ENCODE measurements at regions not wholly inside any gene's neighbourhood (a gene's known extent, or its start where the extent isn't known, plus 50 kb on each side); places are given as distances from the start of the nearest gene placed in this dataset.

DNA sequence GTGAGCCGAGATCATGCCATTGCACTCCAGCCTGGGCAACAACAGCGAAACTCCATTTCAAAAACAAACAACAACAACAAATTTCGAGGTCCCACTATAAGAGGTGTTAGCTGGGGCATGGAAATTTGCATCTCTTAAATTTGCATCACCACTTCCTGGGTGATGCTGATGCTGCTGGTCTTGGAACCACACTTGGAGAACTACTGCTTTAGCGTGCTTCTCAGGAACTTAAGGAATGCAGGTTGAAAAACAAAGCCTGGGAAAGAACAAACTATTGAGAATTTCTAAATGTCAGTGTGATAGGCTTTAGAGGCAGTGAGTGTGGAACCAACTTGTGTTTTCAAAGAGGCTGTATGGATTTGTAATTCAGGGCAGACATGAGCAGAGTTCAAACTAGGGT lies 858.4 kb upstream of the ARPP21 start (continued):
- TF ChIP-seq, protein P1, sequence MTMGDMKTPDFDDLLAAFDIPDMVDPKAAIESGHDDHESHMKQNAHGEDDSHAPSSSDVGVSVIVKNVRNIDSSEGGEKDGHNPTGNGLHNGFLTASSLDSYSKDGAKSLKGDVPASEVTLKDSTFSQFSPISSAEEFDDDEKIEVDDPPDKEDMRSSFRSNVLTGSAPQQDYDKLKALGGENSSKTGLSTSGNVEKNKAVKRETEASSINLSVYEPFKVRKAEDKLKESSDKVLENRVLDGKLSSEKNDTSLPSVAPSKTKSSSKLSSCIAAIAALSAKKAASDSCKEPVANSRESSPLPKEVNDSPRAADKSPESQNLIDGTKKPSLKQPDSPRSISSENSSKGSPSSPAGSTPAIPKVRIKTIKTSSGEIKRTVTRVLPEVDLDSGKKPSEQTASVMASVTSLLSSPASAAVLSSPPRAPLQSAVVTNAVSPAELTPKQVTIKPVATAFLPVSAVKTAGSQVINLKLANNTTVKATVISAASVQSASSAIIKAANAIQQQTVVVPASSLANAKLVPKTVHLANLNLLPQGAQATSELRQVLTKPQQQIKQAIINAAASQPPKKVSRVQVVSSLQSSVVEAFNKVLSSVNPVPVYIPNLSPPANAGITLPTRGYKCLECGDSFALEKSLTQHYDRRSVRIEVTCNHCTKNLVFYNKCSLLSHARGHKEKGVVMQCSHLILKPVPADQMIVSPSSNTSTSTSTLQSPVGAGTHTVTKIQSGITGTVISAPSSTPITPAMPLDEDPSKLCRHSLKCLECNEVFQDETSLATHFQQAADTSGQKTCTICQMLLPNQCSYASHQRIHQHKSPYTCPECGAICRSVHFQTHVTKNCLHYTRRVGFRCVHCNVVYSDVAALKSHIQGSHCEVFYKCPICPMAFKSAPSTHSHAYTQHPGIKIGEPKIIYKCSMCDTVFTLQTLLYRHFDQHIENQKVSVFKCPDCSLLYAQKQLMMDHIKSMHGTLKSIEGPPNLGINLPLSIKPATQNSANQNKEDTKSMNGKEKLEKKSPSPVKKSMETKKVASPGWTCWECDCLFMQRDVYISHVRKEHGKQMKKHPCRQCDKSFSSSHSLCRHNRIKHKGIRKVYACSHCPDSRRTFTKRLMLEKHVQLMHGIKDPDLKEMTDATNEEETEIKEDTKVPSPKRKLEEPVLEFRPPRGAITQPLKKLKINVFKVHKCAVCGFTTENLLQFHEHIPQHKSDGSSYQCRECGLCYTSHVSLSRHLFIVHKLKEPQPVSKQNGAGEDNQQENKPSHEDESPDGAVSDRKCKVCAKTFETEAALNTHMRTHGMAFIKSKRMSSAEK (CRISPR knock-in tag; IDR thresholded peaks at IDR 0.05; ENCODE audit: borderline replicate concordance): no peak

DNA sequence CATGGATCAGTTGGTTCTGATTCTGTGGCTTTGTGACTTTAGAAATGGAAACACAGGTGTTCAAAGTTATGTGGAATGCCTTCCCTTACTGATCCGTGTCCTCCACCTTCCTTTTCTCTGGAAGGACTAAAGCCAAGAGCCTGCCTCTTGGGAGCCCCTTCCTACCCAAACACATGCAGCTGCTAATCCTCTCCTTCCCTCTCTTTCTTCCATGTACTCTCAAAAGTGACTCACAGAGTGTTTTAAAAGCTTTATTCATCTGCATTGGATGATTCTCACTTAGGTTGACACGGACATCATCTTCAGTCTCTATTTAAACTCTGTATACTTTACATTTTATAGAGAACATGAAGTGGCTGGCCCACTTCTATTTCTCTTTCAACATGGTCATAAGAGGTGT lies 856.5 kb upstream of the ARPP21 start:
- Mint-ChIP-seq H3K36me3 (no peaks in the 10 kb centered on the region), H3K27me3 (ENCODE audit: low read depth) (no peaks in the 10 kb centered on the region), H3K27ac (no peak overlapping the region), H3K9me3 (no peaks in the 10 kb centered on the region), H3K4me1 (peaks cover 16% of the 10 kb centered on the region), H3K4me3 (no peak overlapping the region)
- ATAC-seq: no peak
- ChIA-PET CTCF (no interaction called here), POLR2A (no interaction called here)
- no peak for DNase-seq (ENCODE audit: low spot score)
- no peak for TF ChIP-seq JUN (CRISPR knock-in tag; IDR thresholded peaks at IDR 0.05)
- TF ChIP-seq, protein P2, sequence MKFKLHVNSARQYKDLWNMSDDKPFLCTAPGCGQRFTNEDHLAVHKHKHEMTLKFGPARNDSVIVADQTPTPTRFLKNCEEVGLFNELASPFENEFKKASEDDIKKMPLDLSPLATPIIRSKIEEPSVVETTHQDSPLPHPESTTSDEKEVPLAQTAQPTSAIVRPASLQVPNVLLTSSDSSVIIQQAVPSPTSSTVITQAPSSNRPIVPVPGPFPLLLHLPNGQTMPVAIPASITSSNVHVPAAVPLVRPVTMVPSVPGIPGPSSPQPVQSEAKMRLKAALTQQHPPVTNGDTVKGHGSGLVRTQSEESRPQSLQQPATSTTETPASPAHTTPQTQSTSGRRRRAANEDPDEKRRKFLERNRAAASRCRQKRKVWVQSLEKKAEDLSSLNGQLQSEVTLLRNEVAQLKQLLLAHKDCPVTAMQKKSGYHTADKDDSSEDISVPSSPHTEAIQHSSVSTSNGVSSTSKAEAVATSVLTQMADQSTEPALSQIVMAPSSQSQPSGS (CRISPR knock-in tag; IDR thresholded peaks at IDR 0.05; ENCODE audit: borderline replicate concordance, low read depth): no peak
- TF ChIP-seq, protein P3, sequence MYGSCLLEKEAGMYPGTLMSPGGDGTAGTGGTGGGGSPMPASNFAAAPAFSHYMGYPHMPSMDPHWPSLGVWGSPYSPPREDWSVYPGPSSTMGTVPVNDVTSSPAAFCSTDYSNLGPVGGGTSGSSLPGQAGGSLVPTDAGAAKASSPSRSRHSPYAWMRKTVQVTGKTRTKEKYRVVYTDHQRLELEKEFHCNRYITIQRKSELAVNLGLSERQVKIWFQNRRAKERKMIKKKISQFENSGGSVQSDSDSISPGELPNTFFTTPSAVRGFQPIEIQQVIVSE (CRISPR knock-in tag; IDR thresholded peaks at IDR 0.05; ENCODE audit: borderline replicate concordance): no peak
- TF ChIP-seq, protein P4, sequence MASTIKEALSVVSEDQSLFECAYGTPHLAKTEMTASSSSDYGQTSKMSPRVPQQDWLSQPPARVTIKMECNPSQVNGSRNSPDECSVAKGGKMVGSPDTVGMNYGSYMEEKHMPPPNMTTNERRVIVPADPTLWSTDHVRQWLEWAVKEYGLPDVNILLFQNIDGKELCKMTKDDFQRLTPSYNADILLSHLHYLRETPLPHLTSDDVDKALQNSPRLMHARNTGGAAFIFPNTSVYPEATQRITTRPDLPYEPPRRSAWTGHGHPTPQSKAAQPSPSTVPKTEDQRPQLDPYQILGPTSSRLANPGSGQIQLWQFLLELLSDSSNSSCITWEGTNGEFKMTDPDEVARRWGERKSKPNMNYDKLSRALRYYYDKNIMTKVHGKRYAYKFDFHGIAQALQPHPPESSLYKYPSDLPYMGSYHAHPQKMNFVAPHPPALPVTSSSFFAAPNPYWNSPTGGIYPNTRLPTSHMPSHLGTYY (CRISPR knock-in tag; IDR thresholded peaks at IDR 0.05): no peak
- TF ChIP-seq, protein P5, sequence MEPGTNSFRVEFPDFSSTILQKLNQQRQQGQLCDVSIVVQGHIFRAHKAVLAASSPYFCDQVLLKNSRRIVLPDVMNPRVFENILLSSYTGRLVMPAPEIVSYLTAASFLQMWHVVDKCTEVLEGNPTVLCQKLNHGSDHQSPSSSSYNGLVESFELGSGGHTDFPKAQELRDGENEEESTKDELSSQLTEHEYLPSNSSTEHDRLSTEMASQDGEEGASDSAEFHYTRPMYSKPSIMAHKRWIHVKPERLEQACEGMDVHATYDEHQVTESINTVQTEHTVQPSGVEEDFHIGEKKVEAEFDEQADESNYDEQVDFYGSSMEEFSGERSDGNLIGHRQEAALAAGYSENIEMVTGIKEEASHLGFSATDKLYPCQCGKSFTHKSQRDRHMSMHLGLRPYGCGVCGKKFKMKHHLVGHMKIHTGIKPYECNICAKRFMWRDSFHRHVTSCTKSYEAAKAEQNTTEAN (CRISPR knock-in tag; IDR thresholded peaks at IDR 0.05): no peak
- TF ChIP-seq, protein P6, sequence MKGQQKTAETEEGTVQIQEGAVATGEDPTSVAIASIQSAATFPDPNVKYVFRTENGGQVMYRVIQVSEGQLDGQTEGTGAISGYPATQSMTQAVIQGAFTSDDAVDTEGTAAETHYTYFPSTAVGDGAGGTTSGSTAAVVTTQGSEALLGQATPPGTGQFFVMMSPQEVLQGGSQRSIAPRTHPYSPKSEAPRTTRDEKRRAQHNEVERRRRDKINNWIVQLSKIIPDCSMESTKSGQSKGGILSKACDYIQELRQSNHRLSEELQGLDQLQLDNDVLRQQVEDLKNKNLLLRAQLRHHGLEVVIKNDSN (CRISPR knock-in tag; IDR thresholded peaks at IDR 0.05): no peak
- no peak for TF ChIP-seq ESRRA (CRISPR knock-in tag; IDR thresholded peaks at IDR 0.05; ENCODE audit: borderline replicate concordance)
- TF ChIP-seq CREB1 (CRISPR knock-in tag; IDR thresholded peaks at IDR 0.05): no peak
- TF ChIP-seq, protein P7, sequence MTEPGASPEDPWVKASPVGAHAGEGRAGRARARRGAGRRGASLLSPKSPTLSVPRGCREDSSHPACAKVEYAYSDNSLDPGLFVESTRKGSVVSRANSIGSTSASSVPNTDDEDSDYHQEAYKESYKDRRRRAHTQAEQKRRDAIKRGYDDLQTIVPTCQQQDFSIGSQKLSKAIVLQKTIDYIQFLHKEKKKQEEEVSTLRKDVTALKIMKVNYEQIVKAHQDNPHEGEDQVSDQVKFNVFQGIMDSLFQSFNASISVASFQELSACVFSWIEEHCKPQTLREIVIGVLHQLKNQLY (CRISPR knock-in tag; IDR thresholded peaks at IDR 0.05): no peak
- TF ChIP-seq NR3C1 (CRISPR knock-in tag; conservative IDR thresholded peaks at IDR 0.05; ENCODE audit: low read depth): no peak
- TF ChIP-seq SMAD3 (CRISPR knock-in tag; IDR thresholded peaks at IDR 0.05; ENCODE audit: borderline replicate concordance): no peak
- TF ChIP-seq ATF1 (CRISPR knock-in tag; IDR thresholded peaks at IDR 0.05): no peak
- no peak for TF ChIP-seq MYBL2 (CRISPR knock-in tag; IDR thresholded peaks at IDR 0.05)
- TF ChIP-seq SMAD4 (CRISPR knock-in tag; IDR thresholded peaks at IDR 0.05): no peak
- TF ChIP-seq HMGA2 (CRISPR knock-in tag; IDR thresholded peaks at IDR 0.05): no peak
- TF ChIP-seq, protein P8, sequence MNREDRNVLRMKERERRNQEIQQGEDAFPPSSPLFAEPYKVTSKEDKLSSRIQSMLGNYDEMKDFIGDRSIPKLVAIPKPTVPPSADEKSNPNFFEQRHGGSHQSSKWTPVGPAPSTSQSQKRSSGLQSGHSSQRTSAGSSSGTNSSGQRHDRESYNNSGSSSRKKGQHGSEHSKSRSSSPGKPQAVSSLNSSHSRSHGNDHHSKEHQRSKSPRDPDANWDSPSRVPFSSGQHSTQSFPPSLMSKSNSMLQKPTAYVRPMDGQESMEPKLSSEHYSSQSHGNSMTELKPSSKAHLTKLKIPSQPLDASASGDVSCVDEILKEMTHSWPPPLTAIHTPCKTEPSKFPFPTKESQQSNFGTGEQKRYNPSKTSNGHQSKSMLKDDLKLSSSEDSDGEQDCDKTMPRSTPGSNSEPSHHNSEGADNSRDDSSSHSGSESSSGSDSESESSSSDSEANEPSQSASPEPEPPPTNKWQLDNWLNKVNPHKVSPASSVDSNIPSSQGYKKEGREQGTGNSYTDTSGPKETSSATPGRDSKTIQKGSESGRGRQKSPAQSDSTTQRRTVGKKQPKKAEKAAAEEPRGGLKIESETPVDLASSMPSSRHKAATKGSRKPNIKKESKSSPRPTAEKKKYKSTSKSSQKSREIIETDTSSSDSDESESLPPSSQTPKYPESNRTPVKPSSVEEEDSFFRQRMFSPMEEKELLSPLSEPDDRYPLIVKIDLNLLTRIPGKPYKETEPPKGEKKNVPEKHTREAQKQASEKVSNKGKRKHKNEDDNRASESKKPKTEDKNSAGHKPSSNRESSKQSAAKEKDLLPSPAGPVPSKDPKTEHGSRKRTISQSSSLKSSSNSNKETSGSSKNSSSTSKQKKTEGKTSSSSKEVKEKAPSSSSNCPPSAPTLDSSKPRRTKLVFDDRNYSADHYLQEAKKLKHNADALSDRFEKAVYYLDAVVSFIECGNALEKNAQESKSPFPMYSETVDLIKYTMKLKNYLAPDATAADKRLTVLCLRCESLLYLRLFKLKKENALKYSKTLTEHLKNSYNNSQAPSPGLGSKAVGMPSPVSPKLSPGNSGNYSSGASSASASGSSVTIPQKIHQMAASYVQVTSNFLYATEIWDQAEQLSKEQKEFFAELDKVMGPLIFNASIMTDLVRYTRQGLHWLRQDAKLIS (CRISPR knock-in tag; IDR thresholded peaks at IDR 0.05; ENCODE audit: borderline replicate concordance): no peak
- TF ChIP-seq, protein P9, sequence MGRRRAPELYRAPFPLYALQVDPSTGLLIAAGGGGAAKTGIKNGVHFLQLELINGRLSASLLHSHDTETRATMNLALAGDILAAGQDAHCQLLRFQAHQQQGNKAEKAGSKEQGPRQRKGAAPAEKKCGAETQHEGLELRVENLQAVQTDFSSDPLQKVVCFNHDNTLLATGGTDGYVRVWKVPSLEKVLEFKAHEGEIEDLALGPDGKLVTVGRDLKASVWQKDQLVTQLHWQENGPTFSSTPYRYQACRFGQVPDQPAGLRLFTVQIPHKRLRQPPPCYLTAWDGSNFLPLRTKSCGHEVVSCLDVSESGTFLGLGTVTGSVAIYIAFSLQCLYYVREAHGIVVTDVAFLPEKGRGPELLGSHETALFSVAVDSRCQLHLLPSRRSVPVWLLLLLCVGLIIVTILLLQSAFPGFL (CRISPR knock-in tag; IDR thresholded peaks at IDR 0.05; ENCODE audit: borderline replicate concordance): no peak
- no peak for TF ChIP-seq NR1H2 (CRISPR knock-in tag; IDR thresholded peaks at IDR 0.05)
- no peak for TF ChIP-seq GRHL2 (CRISPR knock-in tag; IDR thresholded peaks at IDR 0.05; ENCODE audit: insufficient replicate concordance, severe bottlenecking)

Measured in WTC11 (cell line).